HepG2 (cell line): ENCODE measurements at regions not wholly inside any gene's neighbourhood (a gene's known extent, or its start where the extent isn't known, plus 50 kb on each side); places are given as distances from the start of the nearest gene placed in this dataset.

ENCODE experiments used
- ATAC-seq: fragments of 200-7000 bp; cut with Tn5 transposase; 3 replicates; pipeline ENCODE4 v1.9.1; 2020; ENCODE audit warnings: mild to moderate bottlenecking, moderate library complexity
- BruUV-seq: library from RNA; stranded (reverse); fragments of 400-500 nt; replicated peaks from 2 replicates; lab custom pipeline; 2021; lab: Mats Ljungman, UMichigan
- CTCF ChIA-PET: fragments of 300-600 bp; formaldehyde crosslinking; extraction: SDS; loops from one replicate; lab custom pipeline; 2021; ENCODE audit warnings: low total read pairs, inconsistent platforms, low intra/inter-chr PET ratio; lab: Yijun Ruan, JAX
- POLR2A ChIA-PET: fragments of 350-600 bp; sonication (Branson Sonifier 250); formaldehyde crosslinking; loops from one replicate; lab custom pipeline; 2020; ENCODE audit warnings: antibody characterized with exemption, inconsistent platforms; lab: Yijun Ruan, JAX
- DNase-seq: peaks from one replicate; pipeline ENCODE4 v3.0.0-alpha.2; 2015; ENCODE audit warnings: low spot score
- FAIRE-seq: peaks from 3 replicates; lab custom pipeline; 2011; peaks lifted over from hg19 to GRCh38; lab: Jason Lieb, UNC
- H2AFZ ChIP-seq: one replicate; pipeline ENCODE4 v1.6.1; 2011; ENCODE audit warnings: low read length, inconsistent platforms
- H3K27ac ChIP-seq: fragments of 300-600 bp; 3 replicates; pipeline ENCODE4 v1.8.0; 2011; ENCODE audit warnings: mixed run types, mild to moderate bottlenecking, mixed read lengths, low read length, inconsistent platforms; ENCODE audit not compliant: insufficient read depth; ENCODE audit errors: extremely low read length
- H3K27me3 ChIP-seq, 2 experiments: fragments of 200-600 bp in 1 of 2; 2 replicates in 1 of 2; 3 replicates in 1 of 2; pipeline versions ENCODE4 v1.6.0 to v1.8.0; 2011; ENCODE audit warnings: low read length in 2 of 2, mild to moderate bottlenecking in 2 of 2, moderate library complexity in 2 of 2, inconsistent platforms in 1 of 2; ENCODE audit not compliant: insufficient read depth in 2 of 2, control insufficient read depth in 1 of 2
- H3K36me3 ChIP-seq, 2 experiments: fragments of 200-600 bp in 1 of 2; replicated peaks in 1 of 2; 2 replicates in 1 of 2; 3 replicates in 1 of 2; pipeline versions ENCODE4 v1.5.1 to v1.8.0; 2011; ENCODE audit warnings: low read length in 2 of 2, inconsistent platforms in 1 of 2; ENCODE audit not compliant: insufficient read depth in 2 of 2, control insufficient read depth in 1 of 2
- H3K4me1 ChIP-seq: 2 replicates; pipeline ENCODE4 v1.5.1; 2012; ENCODE audit warnings: low read length, inconsistent platforms; ENCODE audit not compliant: insufficient read depth
- H3K4me2 ChIP-seq: 2 replicates; pipeline ENCODE4 v1.6.0; 2011; ENCODE audit warnings: low read depth, low read length, inconsistent platforms
- H3K4me3 ChIP-seq, 3 experiments: fragments of 200-600 bp in 1 of 3; sonication (generic), shearing (Covaris generic) in 1 of 3; replicated peaks in 1 of 3; 2 replicates each; pipeline ENCODE4 v1.5.1; 2011 to 2016; ENCODE audit warnings: low read length in 3 of 3, inconsistent platforms in 2 of 3, low read depth in 2 of 3, mild to moderate bottlenecking in 2 of 3, control low read depth in 1 of 3, mixed read lengths in 1 of 3; ENCODE audit not compliant: insufficient read depth in 1 of 3
- H3K79me2 ChIP-seq: one replicate; pipeline ENCODE4 v1.6.1; 2011; ENCODE audit warnings: low read length, inconsistent platforms; ENCODE audit not compliant: insufficient read depth
- H3K9ac ChIP-seq: 2 replicates; pipeline ENCODE4 v1.6.0; 2011; ENCODE audit warnings: mild to moderate bottlenecking, low read depth, low read length, inconsistent platforms; ENCODE audit not compliant: insufficient read depth
- H3K9me3 ChIP-seq: 2 replicates; pipeline ENCODE4 v1.5.1; 2012; ENCODE audit warnings: mild to moderate bottlenecking, low read length
- H4K20me1 ChIP-seq: 2 replicates; pipeline ENCODE4 v1.6.0; 2011; ENCODE audit warnings: inconsistent platforms, mild to moderate bottlenecking, low read length, moderate library complexity; ENCODE audit not compliant: insufficient read depth
- CREB1 ChIP-seq, 2 experiments: fragments of 450-650 bp in 1 of 2; IDR thresholded peaks; 2 replicates each; pipeline ENCODE4 v1.6.1; 2016 to 2017; ENCODE audit warnings: control low read depth in 1 of 2, mild to moderate bottlenecking in 1 of 2, missing compliant biosample characterization in 1 of 2, missing genetic modification characterization in 1 of 2
- JARID2 ChIP-seq: sonication (generic); formaldehyde crosslinking; IDR thresholded peaks from 2 replicates; pipeline ENCODE4 v1.8.1; 2023; ENCODE audit warnings: missing genetic modification reagents, inconsistent platforms; ENCODE audit not compliant: insufficient replicate concordance
- KDM6A ChIP-seq: IDR thresholded peaks from 2 replicates; pipeline ENCODE4 v1.6.1; 2016; ENCODE audit warnings: low read depth
- PAWR ChIP-seq: sonication (generic); formaldehyde crosslinking; IDR thresholded peaks from 2 replicates; pipeline ENCODE4 v1.4.0; 2020; ENCODE audit warnings: missing genetic modification reagents, mild to moderate bottlenecking, borderline replicate concordance
- RAD51 ChIP-seq: fragments of 450-650 bp; IDR thresholded peaks from 2 replicates; pipeline ENCODE4 v1.6.1; 2016; ENCODE audit warnings: borderline replicate concordance
- REPIN1 ChIP-seq: sonication (generic); formaldehyde crosslinking; IDR thresholded peaks from 2 replicates; pipeline ENCODE4 v1.8.0; 2022; ENCODE audit warnings: missing genetic modification reagents, low read depth, mild to moderate bottlenecking, borderline replicate concordance
- RFX5 ChIP-seq: IDR thresholded peaks from 2 replicates; pipeline ENCODE4 v1.6.1; 2011; ENCODE audit warnings: low read depth, low read length, improper control_type of control experiment
- RNF2 ChIP-seq: fragments of 450-650 bp; conservative IDR thresholded peaks from 2 replicates; pipeline ENCODE4 v1.6.1; 2016; ENCODE audit warnings: low read depth
- SAFB2 ChIP-seq: sonication (generic); formaldehyde crosslinking; IDR thresholded peaks from 2 replicates; pipeline ENCODE4 v1.5.1; 2020; ENCODE audit warnings: missing genetic modification reagents, low read depth, mild to moderate bottlenecking, borderline replicate concordance
- SALL2 ChIP-seq: sonication (generic); formaldehyde crosslinking; IDR thresholded peaks from 2 replicates; pipeline ENCODE4 v1.8.1; 2023; ENCODE audit warnings: mild to moderate bottlenecking, missing genetic modification reagents, inconsistent platforms
- ZBTB21 ChIP-seq: sonication (generic); formaldehyde crosslinking; IDR thresholded peaks from 2 replicates; pipeline ENCODE4 v1.4.0; 2020; ENCODE audit warnings: missing genetic modification reagents
- ZFP41 ChIP-seq: sonication (generic); formaldehyde crosslinking; IDR thresholded peaks from 2 replicates; pipeline ENCODE4 v1.4.0; 2020; ENCODE audit warnings: mild to moderate bottlenecking, missing genetic modification reagents, borderline replicate concordance
- ZNF710 ChIP-seq: sonication (generic); formaldehyde crosslinking; IDR thresholded peaks from 2 replicates; pipeline ENCODE4 v1.5.0; 2020; ENCODE audit warnings: mild to moderate bottlenecking, missing genetic modification reagents, borderline replicate concordance
- ZNF75D ChIP-seq: sonication (generic); formaldehyde crosslinking; IDR thresholded peaks from 2 replicates; pipeline ENCODE4 v1.8.1; 2023; ENCODE audit warnings: missing genetic modification reagents, mild to moderate bottlenecking, borderline replicate concordance
- ZSCAN25 ChIP-seq: sonication (generic); formaldehyde crosslinking; IDR thresholded peaks from 2 replicates; pipeline ENCODE4 v1.8.0; 2022; ENCODE audit warnings: mild to moderate bottlenecking, missing genetic modification reagents
- WGBS: methylation state at CpG from one replicate; pipeline ENCODE4 v1.1.6; 2017; ENCODE audit warnings: low lambda C conversion rate; 5-methylcytosine and 5-hydroxymethylcytosine counted together
- in situ Hi-C: cut with HindIII; loops from 2 replicates; pipeline ENCODE4 v1.10.0; 2017; ENCODE audit warnings: low pct_unique_long_range_greater_than_20kb; ENCODE audit not compliant: extremely low pct_ligation_motif_present
- intact Hi-C: fragments of 100-400 bp; cut with micrococcal nuclease; formaldehyde crosslinking; loops from one replicate; pipeline ENCODE4 v1.10.0; 2022; ENCODE audit not compliant: unreplicated experiment
- TF ChIP-seq, protein P1 (sequence below): sonication (generic); formaldehyde crosslinking; IDR thresholded peaks from 2 replicates; pipeline ENCODE4 v1.5.0; 2020; ENCODE audit warnings: missing genetic modification reagents, mild to moderate bottlenecking, borderline replicate concordance
- TF ChIP-seq, protein P2 (sequence below): sonication (generic); formaldehyde crosslinking; conservative IDR thresholded peaks from 2 replicates; pipeline ENCODE4 v1.8.0; 2022; ENCODE audit warnings: low read depth, missing genetic modification reagents
- TF ChIP-seq, protein P3 (sequence below): sonication (generic); formaldehyde crosslinking; IDR thresholded peaks from 2 replicates; pipeline ENCODE4 v1.4.0; 2020; ENCODE audit warnings: missing genetic modification reagents, borderline replicate concordance

- no peak for TF ChIP-seq PAWR (CRISPR knock-in tag)
Measured at GRCh38 chr11:95331161-95331560, 100.2 kb upstream of the SESN3 start (continued).

DNA sequence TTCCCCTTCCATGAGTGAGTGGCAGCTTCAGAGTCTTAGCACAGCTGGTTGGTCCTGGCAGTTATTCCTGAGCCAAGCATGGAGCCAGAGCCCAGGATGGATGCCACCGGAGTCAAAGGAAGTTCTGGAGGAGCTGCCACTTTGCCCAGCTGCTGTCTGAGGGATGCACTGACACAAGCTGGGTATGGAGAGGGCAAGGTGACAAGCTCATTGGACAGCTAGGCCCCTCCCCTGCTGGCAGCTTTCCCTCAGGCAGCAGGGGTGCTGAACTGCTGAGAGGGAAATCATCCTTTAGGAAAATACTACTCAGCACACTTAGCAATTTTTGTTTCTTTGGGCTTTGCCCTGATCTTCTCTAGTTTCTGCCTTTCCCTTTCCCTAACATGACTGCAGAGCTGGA lies 99.3 kb upstream of the SESN3 start:
- intact Hi-C loops (no loop called here), in situ Hi-C loops (no loop called here)
- ATAC-seq = no peak
- Histone ChIP-seq H3K9ac (no peak overlapping the region), H3K79me2 (no peaks in the 10 kb centered on the region), H3K4me2 (no peak overlapping the region), H3K9me3 (no peaks in the 10 kb centered on the region), H3K27me3 (no peaks in the 10 kb centered on the region), H3K27ac (no peak overlapping the region), H2AFZ (no peak overlapping the region), H3K4me3 (no peak overlapping the region), H3K4me1 (no peaks in the 10 kb centered on the region), H3K36me3 (no peaks in the 10 kb centered on the region), H4K20me1 (no peaks in the 10 kb centered on the region)
- no peak for FAIRE-seq
- no TSS peak for BruUV-seq
- no peak for DNase-seq
- CTCF ChIA-PET = no interaction called here
- POLR2A ChIA-PET = no interaction called here
- 40% methylated on average over 1 of the region's 1 CpG for WGBS
- TF ChIP-seq, protein P1, sequence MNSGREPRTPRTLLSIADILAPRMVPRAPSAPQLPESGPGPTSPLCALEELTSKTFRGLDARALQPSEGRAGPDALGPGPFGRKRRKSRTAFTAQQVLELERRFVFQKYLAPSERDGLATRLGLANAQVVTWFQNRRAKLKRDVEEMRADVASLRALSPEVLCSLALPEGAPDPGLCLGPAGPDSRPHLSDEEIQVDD (CRISPR knock-in tag) = no peak
- TF ChIP-seq ZFP41 (CRISPR knock-in tag) = no peak
- TF ChIP-seq ZBTB21 (CRISPR knock-in tag) = no peak
- TF ChIP-seq, protein P2, sequence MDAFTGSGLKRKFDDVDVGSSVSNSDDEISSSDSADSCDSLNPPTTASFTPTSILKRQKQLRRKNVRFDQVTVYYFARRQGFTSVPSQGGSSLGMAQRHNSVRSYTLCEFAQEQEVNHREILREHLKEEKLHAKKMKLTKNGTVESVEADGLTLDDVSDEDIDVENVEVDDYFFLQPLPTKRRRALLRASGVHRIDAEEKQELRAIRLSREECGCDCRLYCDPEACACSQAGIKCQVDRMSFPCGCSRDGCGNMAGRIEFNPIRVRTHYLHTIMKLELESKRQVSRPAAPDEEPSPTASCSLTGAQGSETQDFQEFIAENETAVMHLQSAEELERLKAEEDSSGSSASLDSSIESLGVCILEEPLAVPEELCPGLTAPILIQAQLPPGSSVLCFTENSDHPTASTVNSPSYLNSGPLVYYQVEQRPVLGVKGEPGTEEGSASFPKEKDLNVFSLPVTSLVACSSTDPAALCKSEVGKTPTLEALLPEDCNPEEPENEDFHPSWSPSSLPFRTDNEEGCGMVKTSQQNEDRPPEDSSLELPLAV (CRISPR knock-in tag) = no peak
- no peak for TF ChIP-seq SAFB2 (CRISPR knock-in tag)
- no peak for TF ChIP-seq RNF2
- TF ChIP-seq SALL2 = no peak
- TF ChIP-seq RFX5 = no peak
- TF ChIP-seq REPIN1 (CRISPR knock-in tag) = no peak
- TF ChIP-seq KDM6A (CRISPR knock-in tag) = no peak
- TF ChIP-seq, protein P3, sequence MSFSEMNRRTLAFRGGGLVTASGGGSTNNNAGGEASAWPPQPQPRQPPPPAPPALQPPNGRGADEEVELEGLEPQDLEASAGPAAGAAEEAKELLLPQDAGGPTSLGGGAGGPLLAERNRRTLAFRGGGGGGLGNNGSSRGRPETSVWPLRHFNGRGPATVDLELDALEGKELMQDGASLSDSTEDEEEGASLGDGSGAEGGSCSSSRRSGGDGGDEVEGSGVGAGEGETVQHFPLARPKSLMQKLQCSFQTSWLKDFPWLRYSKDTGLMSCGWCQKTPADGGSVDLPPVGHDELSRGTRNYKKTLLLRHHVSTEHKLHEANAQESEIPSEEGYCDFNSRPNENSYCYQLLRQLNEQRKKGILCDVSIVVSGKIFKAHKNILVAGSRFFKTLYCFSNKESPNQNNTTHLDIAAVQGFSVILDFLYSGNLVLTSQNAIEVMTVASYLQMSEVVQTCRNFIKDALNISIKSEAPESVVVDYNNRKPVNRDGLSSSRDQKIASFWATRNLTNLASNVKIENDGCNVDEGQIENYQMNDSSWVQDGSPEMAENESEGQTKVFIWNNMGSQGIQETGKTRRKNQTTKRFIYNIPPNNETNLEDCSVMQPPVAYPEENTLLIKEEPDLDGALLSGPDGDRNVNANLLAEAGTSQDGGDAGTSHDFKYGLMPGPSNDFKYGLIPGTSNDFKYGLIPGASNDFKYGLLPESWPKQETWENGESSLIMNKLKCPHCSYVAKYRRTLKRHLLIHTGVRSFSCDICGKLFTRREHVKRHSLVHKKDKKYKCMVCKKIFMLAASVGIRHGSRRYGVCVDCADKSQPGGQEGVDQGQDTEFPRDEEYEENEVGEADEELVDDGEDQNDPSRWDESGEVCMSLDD (CRISPR knock-in tag) = no peak
- TF ChIP-seq JARID2 = no peak
- TF ChIP-seq ZSCAN25 (CRISPR knock-in tag) = no peak
- no peak for TF ChIP-seq RAD51
- no peak for TF ChIP-seq CREB1 (IDR thresholded peaks at IDR 0.05)
- no peak for TF ChIP-seq CREB1 (CRISPR knock-in tag; IDR thresholded peaks at IDR 0.05)
- no peak for TF ChIP-seq ZNF710 (CRISPR knock-in tag)
- TF ChIP-seq ZNF75D = no peak
